Upper lobe of left lung (tissue), 6 donors: ENCODE measurements at regions not wholly inside any gene's neighbourhood (a gene's known extent, or its start where the extent isn't known, plus 50 kb on each side); places are given as distances from the start of the nearest gene placed in this dataset.

Experiments used
- ATAC-seq, 2 donors: fragments of 200-7000 bp; cut with Tn5 transposase; one replicate each; pipeline ENCODE4 v1.9.1; 2022; ENCODE audit warnings: mild to moderate bottlenecking in 2 of 2, moderate library complexity in 2 of 2; ENCODE audit not compliant: low FRiP score in 2 of 2
- DNase-seq, 2 donors: peaks; one replicate each; pipeline ENCODE4 v3.0.0-alpha.2; 2019 to 2020
- H3K27ac ChIP-seq, 4 donors: fragments of 200-600 bp; sonication (generic); one replicate each; pipeline ENCODE4 v1.5.1; 2016 to 2019
- H3K27me3 ChIP-seq, 4 donors: fragments of 200-600 bp; sonication (generic); one replicate each; pipeline ENCODE4 v1.5.1; 2017 to 2019
- H3K36me3 ChIP-seq, 4 donors: fragments of 200-600 bp; sonication (generic); one replicate each; pipeline ENCODE4 v1.5.1; 2016 to 2019
- H3K4me1 ChIP-seq, 4 donors: fragments of 200-600 bp; sonication (generic); one replicate each; pipeline ENCODE4 v1.5.1; 2018 to 2019
- H3K4me3 ChIP-seq, 4 donors: fragments of 200-600 bp; sonication (generic); one replicate each; pipeline ENCODE4 v1.5.1; 2017 to 2019; ENCODE audit warnings: mild to moderate bottlenecking in 2 of 4, moderate library complexity in 1 of 4
- H3K9me3 ChIP-seq, 4 donors: fragments of 200-600 bp; sonication (generic); one replicate each; pipeline ENCODE4 v1.5.1; 2018 to 2019
- CTCF ChIP-seq, 6 experiments: fragments of 450-650 bp in 4 of 6; fragments of 200-600 bp in 2 of 6; sonication (generic) in 2 of 6; IDR thresholded peaks; one replicate each; pipeline ENCODE4 v1.5.1; 2016 to 2019; ENCODE audit warnings: antibody characterized with exemption in 6 of 6
- EP300 ChIP-seq, 4 donors: sonication (generic); formaldehyde crosslinking; IDR thresholded peaks; one replicate each; pipeline ENCODE4 v1.5.1; 2017; ENCODE audit warnings: antibody characterized with exemption in 4 of 4, control low read depth in 2 of 4
- POLR2A ChIP-seq, 4 donors: fragments of 450-650 bp; IDR thresholded peaks; one replicate each; pipeline ENCODE4 v1.5.1; 2016 to 2017; ENCODE audit warnings: antibody characterized with exemption in 4 of 4, mild to moderate bottlenecking in 2 of 4
- POLR2AphosphoS5 ChIP-seq, 2 donors: sonication (generic); formaldehyde crosslinking; IDR thresholded peaks; one replicate each; pipeline ENCODE4 v1.5.1; 2017; ENCODE audit warnings: antibody characterized with exemption in 2 of 2
- WGBS, 2 donors: methylation state at CpG; one replicate each; pipeline ENCODE4 v1.1.5; 2017 to 2018; 5-methylcytosine and 5-hydroxymethylcytosine counted together
- donor health status: DM: no; HTN: no; CAD: no; lungs with moderate emphysema.
- donor health status: DM: no; HTN: yes; CAD: no; lungs with severe emphysema.

GRCh38 chr4:119755599-119755998, 127.0 kb upstream of the PDE5A start:
- H3K4me1 ChIP-seq, result no peaks in the 10 kb centered on the region
- H3K27ac ChIP-seq, result no peak overlapping the region
- DNase-seq (no peak), ATAC-seq (no peak)
- no peak overlapping the region for H3K4me3 ChIP-seq
- H3K36me3 ChIP-seq, result no peaks in the 10 kb centered on the region
- no peaks in the 10 kb centered on the region for H3K9me3 ChIP-seq
- no peak for TF ChIP-seq EP300 (IDR thresholded peaks at IDR 0.05)
- no peak for TF ChIP-seq CTCF (IDR thresholded peaks at IDR 0.05)
- no peak for TF ChIP-seq POLR2AphosphoS5 (IDR thresholded peaks at IDR 0.05)
- TF ChIP-seq POLR2A (IDR thresholded peaks at IDR 0.05), result no peak
- no peaks in the 10 kb centered on the region for H3K27me3 ChIP-seq
- WGBS, 2 donors, result 36 to 84% methylated on average over 1 of the region's 1 CpG

- no peak for TF ChIP-seq POLR2A (IDR thresholded peaks at IDR 0.05)
- Histone ChIP-seq H3K27ac (no peak overlapping the region), H3K4me3 (no peak overlapping the region), H3K36me3 (no peaks in the 10 kb centered on the region), H3K4me1 (no peaks in the 10 kb centered on the region), H3K9me3 (no peaks in the 10 kb centered on the region), H3K27me3 (no peaks in the 10 kb centered on the region)
- ATAC-seq (no peak), DNase-seq (no peak)
- WGBS, 2 donors, result 90 to 93% methylated on average over 2 of the region's 2 CpGs
Observed at GRCh38 chr4:119752936-119753335, 124.3 kb upstream of the PDE5A start.

- 63 to 67% methylated on average over 1 of the region's 1 CpG for WGBS, 2 donors
- TF ChIP-seq EP300 (IDR thresholded peaks at IDR 0.05) (no peak), POLR2AphosphoS5 (IDR thresholded peaks at IDR 0.05) (no peak), POLR2A (IDR thresholded peaks at IDR 0.05) (no peak), CTCF (IDR thresholded peaks at IDR 0.05) (no peak)
- no peak overlapping the region for H3K4me3 ChIP-seq
- ATAC-seq (no peak), DNase-seq (no peak)
- H3K9me3 ChIP-seq, result no peaks in the 10 kb centered on the region
- peak overlapping the region in 1 of 4 donors; percentile 30 for H3K27ac ChIP-seq
- no peaks in the 10 kb centered on the region for H3K36me3 ChIP-seq
- H3K4me1 ChIP-seq, result no peaks in the 10 kb centered on the region
- H3K27me3 ChIP-seq, result no peaks in the 10 kb centered on the region
Observed at GRCh38 chr4:119750771-119751170, 122.2 kb upstream of the PDE5A start.

- no peaks in the 10 kb centered on the region for H3K36me3 ChIP-seq
- DNase-seq (no peak), ATAC-seq (no peak)
- no peak overlapping the region for H3K27ac ChIP-seq
- H3K4me3 ChIP-seq, result no peak overlapping the region
- no peaks in the 10 kb centered on the region for H3K4me1 ChIP-seq
- H3K27me3 ChIP-seq, result no peaks in the 10 kb centered on the region
- TF ChIP-seq CTCF (IDR thresholded peaks at IDR 0.05), result no peak
- TF ChIP-seq EP300 (IDR thresholded peaks at IDR 0.05), result no peak
- TF ChIP-seq POLR2AphosphoS5 (IDR thresholded peaks at IDR 0.05), result no peak
- H3K9me3 ChIP-seq, result no peaks in the 10 kb centered on the region
Observed at GRCh38 chr4:119750048-119750447, 121.4 kb upstream of the PDE5A start.

GRCh38 chr4:119748853-119749252, 120.2 kb upstream of the PDE5A start:
- ATAC-seq (no peak), DNase-seq (no peak)
- TF ChIP-seq EP300 (IDR thresholded peaks at IDR 0.05) (no peak), POLR2AphosphoS5 (IDR thresholded peaks at IDR 0.05) (no peak), POLR2A (IDR thresholded peaks at IDR 0.05) (no peak), CTCF (IDR thresholded peaks at IDR 0.05) (no peak)
- Histone ChIP-seq H3K4me3 (no peak overlapping the region), H3K27ac (no peak overlapping the region), H3K4me1 (no peaks in the 10 kb centered on the region), H3K9me3 (no peaks in the 10 kb centered on the region), H3K27me3 (no peaks in the 10 kb centered on the region), H3K36me3 (no peaks in the 10 kb centered on the region)
- 67 to 73% methylated on average over 2 of the region's 2 CpGs for WGBS, 2 donors
